ENCODE measurements at regions not wholly inside any gene's neighbourhood (a gene's known extent, or its start where the extent isn't known, plus 50 kb on each side); places are given as distances from the start of the nearest gene placed in this dataset.

GRCh38 chr14:98758440-98758839 is 513.6 kb downstream of the BCL11B start:
- no peak overlapping the region for H3K14ac ChIP-seq (replicated peaks; ENCODE audit: low read depth, low read length)
- no peak overlapping the region for H2BK15ac ChIP-seq (ENCODE audit: low read depth, low read length)
- no peak overlapping the region for H3K4ac ChIP-seq (ENCODE audit: low read depth, low read length)
- no peaks in the 10 kb centered on the region for H4K20me1 ChIP-seq (ENCODE audit: insufficient read depth, low read length)
- intact Hi-C loops (cut with micrococcal nuclease), result no loop called here
- H2BK20ac ChIP-seq (ENCODE audit: low read depth, low read length), result no peak overlapping the region
- TF ChIP-seq, protein P1, sequence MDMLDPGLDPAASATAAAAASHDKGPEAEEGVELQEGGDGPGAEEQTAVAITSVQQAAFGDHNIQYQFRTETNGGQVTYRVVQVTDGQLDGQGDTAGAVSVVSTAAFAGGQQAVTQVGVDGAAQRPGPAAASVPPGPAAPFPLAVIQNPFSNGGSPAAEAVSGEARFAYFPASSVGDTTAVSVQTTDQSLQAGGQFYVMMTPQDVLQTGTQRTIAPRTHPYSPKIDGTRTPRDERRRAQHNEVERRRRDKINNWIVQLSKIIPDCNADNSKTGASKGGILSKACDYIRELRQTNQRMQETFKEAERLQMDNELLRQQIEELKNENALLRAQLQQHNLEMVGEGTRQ (IDR thresholded peaks at IDR 0.05; ENCODE audit: low read depth, low read length), result no peak
- TF ChIP-seq MAZ (IDR thresholded peaks at IDR 0.05; ENCODE audit: borderline replicate concordance, low read depth, low read length) (no peak), NFE2L2 (IDR thresholded peaks at IDR 0.05; ENCODE audit: low read depth, low read length) (no peak)
- ChIA-PET POLR2A (ENCODE audit: unreplicated experiment) (no interaction called here), CTCF (no interaction called here)
- H2AK5ac ChIP-seq (ENCODE audit: low read depth, low read length), result no peak overlapping the region
- no peak overlapping the region for H2AK9ac ChIP-seq (replicated peaks; ENCODE audit: low read depth, low read length, poor library complexity)
- H3K9ac ChIP-seq (ENCODE audit: low read depth, low read length), result no peak overlapping the region
- no peaks in the 10 kb centered on the region for H3K79me1 ChIP-seq (ENCODE audit: low read depth in 1 of 2, low read length in 2 of 2)
- no peak overlapping the region for H4K8ac ChIP-seq (ENCODE audit: low read depth in 2 of 2, low read length in 2 of 2)
- no peak overlapping the region for H2AFZ ChIP-seq (replicated peaks; ENCODE audit: low read length, poor library complexity)
- H3K56ac ChIP-seq (ENCODE audit: extremely low read depth, insufficient read depth, low read length), result no peak overlapping the region
- H4K5ac ChIP-seq (ENCODE audit: low read depth, low read length), result no peak overlapping the region
- H3K9me1 ChIP-seq (ENCODE audit: insufficient read depth, low read length), result no peaks in the 10 kb centered on the region
- ATAC-seq (ENCODE audit: low read depth) (no peak), DNase-seq (no peak)
- peaks cover 26% of the 10 kb centered on the region; the same call in 1 of the 2 replicates for H3K9me3 ChIP-seq (ENCODE audit: control insufficient read depth, insufficient read depth, low read length)
- no peak overlapping the region for H2BK120ac ChIP-seq (ENCODE audit: low read depth, low read length)
- BruUV-seq (replicated peaks), result no TSS peak
- H3K27me3 ChIP-seq (ENCODE audit: control insufficient read depth, insufficient read depth, low read length), result no peaks in the 10 kb centered on the region
- in situ Hi-C loops (cut with MboI; ENCODE audit: low sequenced_read_pairs), result no loop called here
- no peaks in the 10 kb centered on the region for H3K36me3 ChIP-seq (ENCODE audit: control insufficient read depth, insufficient read depth, low read length)
- no peak overlapping the region for H3K27ac ChIP-seq (ENCODE audit: insufficient read depth, low read length)
- H3K4me3 ChIP-seq (ENCODE audit: insufficient read depth, low read depth, low read length), result no peak overlapping the region
- H2BK5ac ChIP-seq (ENCODE audit: low read depth, low read length, poor library complexity, severe bottlenecking), result no peak overlapping the region
- no peak overlapping the region for H4K91ac ChIP-seq (ENCODE audit: insufficient read depth, low read depth, low read length)
- no peak overlapping the region for H3K4me2 ChIP-seq (ENCODE audit: low read depth, low read length)
- no peaks in the 10 kb centered on the region for H3K4me1 ChIP-seq (ENCODE audit: control insufficient read depth, insufficient read depth, low read length)
- dilution Hi-C loops (cut with HindIII; ENCODE audit: low sequenced_read_pairs, unreplicated experiment), result no loop called here
- no peak overlapping the region for H3K23ac ChIP-seq (ENCODE audit: low read depth, low read length)
- H3K18ac ChIP-seq (ENCODE audit: low read depth, low read length), result no peak overlapping the region
- no CpG with 5 or more reads among the region's 1 CpG for WGBS, 2 experiments (ENCODE audit: extremely low coverage in 2 of 2, insufficient read length in 1 of 2)

All from IMR-90 (cell line).